RWPE1 (cell line): ENCODE measurements at regions not wholly inside any gene's neighbourhood (a gene's known extent, or its start where the extent isn't known, plus 50 kb on each side); places are given as distances from the start of the nearest gene placed in this dataset.
"Not testable (repeated sequence)": the region's sequence is repeated elsewhere in the genome, so short reads cannot be mapped to it uniquely, and the experiment has no call there.

Source experiments
- CTCF ChIA-PET: fragments of 350-600 bp; sonication (Branson Sonifier 250); formaldehyde crosslinking; extraction: SDS; loops from one replicate; lab custom pipeline; 2021; lab: Yijun Ruan, JAX
- POLR2A ChIA-PET: fragments of 400-600 bp; formaldehyde crosslinking; extraction: SDS; loops from one replicate; lab custom pipeline; 2020; ENCODE audit warnings: antibody characterized with exemption; ENCODE audit not compliant: low non-redundant PET; lab: Yijun Ruan, JAX
- DNase-seq: peaks from one replicate; pipeline ENCODE4 v3.0.0; 2012; ENCODE audit warnings: low spot score
- H3K27ac ChIP-seq: fragments of 450-650 bp; 2 replicates; pipeline ENCODE4 v1.5.1; 2017
- CTCF ChIP-seq: fragments of 450-650 bp; conservative IDR thresholded peaks from 2 replicates; pipeline ENCODE4 v1.5.1; 2017; ENCODE audit warnings: low read depth, mild to moderate bottlenecking

- no peak for TF ChIP-seq CTCF
- no peak overlapping the region for H3K27ac ChIP-seq
- POLR2A ChIA-PET = no interaction called here
- DNase-seq = no peak
- CTCF ChIA-PET = no interaction called here
Measured at GRCh38 chrX:1700757-1701156, 85.9 kb downstream of the ASMT start.

GRCh38 chrX:1701396-1701901 lies 86.6 kb downstream of the ASMT start:
- DNase-seq, POLR2A ChIA-PET, CTCF ChIA-PET, H3K27ac ChIP-seq: not testable (repeated sequence)

- DNase-seq, H3K27ac ChIP-seq, POLR2A ChIA-PET, CTCF ChIA-PET: not testable (repeated sequence)
Measured at GRCh38 chrX:1702142-1702541, 87.3 kb downstream of the ASMT start.

GRCh38 chrX:1702557-1702956 lies 87.7 kb downstream of the ASMT start:
- DNase-seq, H3K27ac ChIP-seq, POLR2A ChIA-PET, CTCF ChIA-PET: not testable (repeated sequence)

- H3K27ac ChIP-seq, CTCF ChIA-PET, DNase-seq, POLR2A ChIA-PET: not testable (repeated sequence)
Measured at GRCh38 chrX:1709277-1709676, 94.4 kb downstream of the ASMT start.

GRCh38 chrX:1713296-1713695 lies 98.4 kb downstream of the ASMT start:
- no peak overlapping the region for H3K27ac ChIP-seq
- no peak for DNase-seq
- POLR2A ChIA-PET = no interaction called here
- CTCF ChIA-PET = no interaction called here
- TF ChIP-seq CTCF = no peak

GRCh38 chrX:1717373-1717772 lies 102.5 kb downstream of the ASMT start:
- CTCF ChIA-PET = no interaction called here
- no peak for TF ChIP-seq CTCF
- DNase-seq = no peak
- no peak overlapping the region for H3K27ac ChIP-seq
- POLR2A ChIA-PET = no interaction called here

GRCh38 chrX:1719270-1719669 lies 104.4 kb downstream of the ASMT start:
- DNase-seq = no peak
- ChIA-PET CTCF (no interaction called here), POLR2A (no interaction called here)
- H3K27ac ChIP-seq = no peak overlapping the region
- TF ChIP-seq CTCF = no peak

GRCh38 chrX:1720836-1721235 lies 106.0 kb downstream of the ASMT start:
- CTCF ChIA-PET = no interaction called here
- no peak for DNase-seq
- POLR2A ChIA-PET = no interaction called here
- no peak for TF ChIP-seq CTCF
- no peak overlapping the region for H3K27ac ChIP-seq
